HEK293 (cell line): ENCODE measurements at regions not wholly inside any gene's neighbourhood (a gene's known extent, or its start where the extent isn't known, plus 50 kb on each side); places are given as distances from the start of the nearest gene placed in this dataset.

ENCODE experiments used
- SP2 ChIP-seq: fragments of 450-650 bp; formaldehyde crosslinking; IDR thresholded peaks from 2 replicates; pipeline ENCODE4 v1.5.1; 2016; ENCODE audit warnings: missing biosample characterization, missing genetic modification characterization
- ZNF121 ChIP-seq: fragments of 450-650 bp; formaldehyde crosslinking; IDR thresholded peaks from 2 replicates; pipeline ENCODE4 v1.5.1; 2016; ENCODE audit warnings: missing biosample characterization, missing genetic modification characterization
- TF ChIP-seq, protein P1 (sequence below): fragments of 450-650 bp; formaldehyde crosslinking; IDR thresholded peaks from 2 replicates; pipeline ENCODE4 v1.5.1; 2017; ENCODE audit warnings: missing biosample characterization, missing genetic modification characterization
- TF ChIP-seq, protein P2 (sequence below): IDR thresholded peaks from 2 replicates; pipeline ENCODE4 v1.6.1; 2011; ENCODE audit warnings: mild to moderate bottlenecking, low read depth, low read length, borderline replicate concordance
- TF ChIP-seq, protein P3 (sequence below): fragments of 450-650 bp; formaldehyde crosslinking; IDR thresholded peaks from 2 replicates; pipeline ENCODE4 v1.5.1; 2016; ENCODE audit warnings: missing biosample characterization, missing genetic modification characterization
- TF ChIP-seq, protein P4 (sequence below): sonication (generic); formaldehyde crosslinking; IDR thresholded peaks from 2 replicates; pipeline ENCODE4 v1.8.1; 2022; ENCODE audit warnings: mild to moderate bottlenecking, moderate library complexity, missing genetic modification reagents
- TF ChIP-seq, protein P5 (sequence below): fragments of 450-650 bp; formaldehyde crosslinking; optimal IDR thresholded peaks from 2 replicates; pipeline ENCODE3; 2016; ENCODE audit warnings: missing biosample characterization, mild to moderate bottlenecking, missing genetic modification characterization

DNA sequence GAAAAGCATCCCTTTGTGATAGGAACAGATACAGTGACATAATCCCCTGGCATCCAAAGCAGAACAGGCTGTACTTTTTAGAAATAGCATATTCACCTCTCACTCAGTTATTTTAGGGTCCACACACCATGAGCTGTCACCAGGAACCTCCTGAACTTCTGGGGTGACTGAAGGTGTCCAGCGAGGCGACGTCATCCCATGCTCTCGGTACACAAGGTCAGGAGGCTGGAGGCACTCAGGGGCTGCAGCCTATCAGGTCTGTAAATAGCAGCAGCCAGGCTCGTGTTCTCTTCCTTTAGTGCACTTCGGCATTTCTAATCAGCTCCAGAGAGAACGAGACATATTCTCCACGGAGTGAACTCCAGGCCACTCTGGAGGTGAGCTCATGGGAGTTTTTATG lies 98.3 kb downstream of the GATA6 start:
- TF ChIP-seq, protein P1, sequence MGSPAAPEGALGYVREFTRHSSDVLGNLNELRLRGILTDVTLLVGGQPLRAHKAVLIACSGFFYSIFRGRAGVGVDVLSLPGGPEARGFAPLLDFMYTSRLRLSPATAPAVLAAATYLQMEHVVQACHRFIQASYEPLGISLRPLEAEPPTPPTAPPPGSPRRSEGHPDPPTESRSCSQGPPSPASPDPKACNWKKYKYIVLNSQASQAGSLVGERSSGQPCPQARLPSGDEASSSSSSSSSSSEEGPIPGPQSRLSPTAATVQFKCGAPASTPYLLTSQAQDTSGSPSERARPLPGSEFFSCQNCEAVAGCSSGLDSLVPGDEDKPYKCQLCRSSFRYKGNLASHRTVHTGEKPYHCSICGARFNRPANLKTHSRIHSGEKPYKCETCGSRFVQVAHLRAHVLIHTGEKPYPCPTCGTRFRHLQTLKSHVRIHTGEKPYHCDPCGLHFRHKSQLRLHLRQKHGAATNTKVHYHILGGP (tag by site-specific recombination) = no peak
- TF ChIP-seq SP2 (tag by site-specific recombination) (no peak), ZNF121 (tag by site-specific recombination) (no peak)
- TF ChIP-seq, protein P2, sequence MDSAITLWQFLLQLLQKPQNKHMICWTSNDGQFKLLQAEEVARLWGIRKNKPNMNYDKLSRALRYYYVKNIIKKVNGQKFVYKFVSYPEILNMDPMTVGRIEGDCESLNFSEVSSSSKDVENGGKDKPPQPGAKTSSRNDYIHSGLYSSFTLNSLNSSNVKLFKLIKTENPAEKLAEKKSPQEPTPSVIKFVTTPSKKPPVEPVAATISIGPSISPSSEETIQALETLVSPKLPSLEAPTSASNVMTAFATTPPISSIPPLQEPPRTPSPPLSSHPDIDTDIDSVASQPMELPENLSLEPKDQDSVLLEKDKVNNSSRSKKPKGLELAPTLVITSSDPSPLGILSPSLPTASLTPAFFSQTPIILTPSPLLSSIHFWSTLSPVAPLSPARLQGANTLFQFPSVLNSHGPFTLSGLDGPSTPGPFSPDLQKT = no peak
- TF ChIP-seq, protein P3, sequence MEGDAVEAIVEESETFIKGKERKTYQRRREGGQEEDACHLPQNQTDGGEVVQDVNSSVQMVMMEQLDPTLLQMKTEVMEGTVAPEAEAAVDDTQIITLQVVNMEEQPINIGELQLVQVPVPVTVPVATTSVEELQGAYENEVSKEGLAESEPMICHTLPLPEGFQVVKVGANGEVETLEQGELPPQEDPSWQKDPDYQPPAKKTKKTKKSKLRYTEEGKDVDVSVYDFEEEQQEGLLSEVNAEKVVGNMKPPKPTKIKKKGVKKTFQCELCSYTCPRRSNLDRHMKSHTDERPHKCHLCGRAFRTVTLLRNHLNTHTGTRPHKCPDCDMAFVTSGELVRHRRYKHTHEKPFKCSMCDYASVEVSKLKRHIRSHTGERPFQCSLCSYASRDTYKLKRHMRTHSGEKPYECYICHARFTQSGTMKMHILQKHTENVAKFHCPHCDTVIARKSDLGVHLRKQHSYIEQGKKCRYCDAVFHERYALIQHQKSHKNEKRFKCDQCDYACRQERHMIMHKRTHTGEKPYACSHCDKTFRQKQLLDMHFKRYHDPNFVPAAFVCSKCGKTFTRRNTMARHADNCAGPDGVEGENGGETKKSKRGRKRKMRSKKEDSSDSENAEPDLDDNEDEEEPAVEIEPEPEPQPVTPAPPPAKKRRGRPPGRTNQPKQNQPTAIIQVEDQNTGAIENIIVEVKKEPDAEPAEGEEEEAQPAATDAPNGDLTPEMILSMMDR (tag by site-specific recombination) = no peak
- TF ChIP-seq, protein P4, sequence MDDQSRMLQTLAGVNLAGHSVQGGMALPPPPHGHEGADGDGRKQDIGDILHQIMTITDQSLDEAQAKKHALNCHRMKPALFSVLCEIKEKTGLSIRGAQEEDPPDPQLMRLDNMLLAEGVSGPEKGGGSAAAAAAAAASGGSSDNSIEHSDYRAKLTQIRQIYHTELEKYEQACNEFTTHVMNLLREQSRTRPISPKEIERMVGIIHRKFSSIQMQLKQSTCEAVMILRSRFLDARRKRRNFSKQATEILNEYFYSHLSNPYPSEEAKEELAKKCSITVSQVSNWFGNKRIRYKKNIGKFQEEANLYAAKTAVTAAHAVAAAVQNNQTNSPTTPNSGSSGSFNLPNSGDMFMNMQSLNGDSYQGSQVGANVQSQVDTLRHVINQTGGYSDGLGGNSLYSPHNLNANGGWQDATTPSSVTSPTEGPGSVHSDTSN (CRISPR knock-in tag) = no peak
- TF ChIP-seq, protein P5, sequence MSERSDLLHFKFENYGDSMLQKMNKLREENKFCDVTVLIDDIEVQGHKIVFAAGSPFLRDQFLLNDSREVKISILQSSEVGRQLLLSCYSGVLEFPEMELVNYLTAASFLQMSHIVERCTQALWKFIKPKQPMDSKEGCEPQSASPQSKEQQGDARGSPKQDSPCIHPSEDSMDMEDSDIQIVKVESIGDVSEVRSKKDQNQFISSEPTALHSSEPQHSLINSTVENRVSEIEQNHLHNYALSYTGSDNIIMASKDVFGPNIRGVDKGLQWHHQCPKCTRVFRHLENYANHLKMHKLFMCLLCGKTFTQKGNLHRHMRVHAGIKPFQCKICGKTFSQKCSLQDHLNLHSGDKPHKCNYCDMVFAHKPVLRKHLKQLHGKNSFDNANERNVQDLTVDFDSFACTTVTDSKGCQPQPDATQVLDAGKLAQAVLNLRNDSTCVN (tag by site-specific recombination) = no peak
